Mammary epithelial cell (primary cell): ENCODE measurements at regions not wholly inside any gene's neighbourhood (a gene's known extent, or its start where the extent isn't known, plus 50 kb on each side); places are given as distances from the start of the nearest gene placed in this dataset.

ENCODE experiments used
- EZH2 ChIP-seq: IDR thresholded peaks from 2 replicates; pipeline ENCODE4 v1.6.1; 2012; ENCODE audit warnings: low read length, inconsistent platforms, borderline replicate concordance
- TF ChIP-seq, protein P1 (sequence below), 2 donors: IDR thresholded peaks in 1 of 2; conservative IDR thresholded peaks in 1 of 2; 2 replicates each; pipeline ENCODE4 v1.5.1; 2011 to 2012; ENCODE audit warnings: inconsistent platforms in 2 of 2, low read length in 2 of 2, mild to moderate bottlenecking in 2 of 2, control low read depth in 1 of 2, low read depth in 1 of 2; ENCODE audit not compliant: insufficient read depth in 1 of 2; ENCODE audit errors: extremely low read depth in 1 of 2

DNA sequence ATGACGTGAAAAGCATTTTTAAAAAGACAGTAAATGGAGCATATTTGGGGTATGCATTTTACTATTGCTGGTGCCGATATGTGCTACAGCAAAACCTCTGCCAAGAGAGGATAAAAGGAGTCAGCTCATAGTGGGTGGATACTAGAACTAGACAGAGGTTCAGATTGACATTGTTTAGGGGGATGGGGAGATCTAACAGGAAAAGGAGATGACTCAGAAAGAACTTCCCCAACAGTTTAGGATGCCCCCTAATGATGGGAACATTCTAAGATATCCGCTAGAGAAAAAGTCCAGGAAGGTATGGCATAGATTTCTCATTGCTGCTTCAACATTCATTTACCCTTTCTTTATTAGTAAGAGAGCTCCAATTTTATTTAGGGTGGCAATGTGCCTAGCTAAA lies 110.5 kb upstream of the CLEC14A start:
- TF ChIP-seq, protein P1, sequence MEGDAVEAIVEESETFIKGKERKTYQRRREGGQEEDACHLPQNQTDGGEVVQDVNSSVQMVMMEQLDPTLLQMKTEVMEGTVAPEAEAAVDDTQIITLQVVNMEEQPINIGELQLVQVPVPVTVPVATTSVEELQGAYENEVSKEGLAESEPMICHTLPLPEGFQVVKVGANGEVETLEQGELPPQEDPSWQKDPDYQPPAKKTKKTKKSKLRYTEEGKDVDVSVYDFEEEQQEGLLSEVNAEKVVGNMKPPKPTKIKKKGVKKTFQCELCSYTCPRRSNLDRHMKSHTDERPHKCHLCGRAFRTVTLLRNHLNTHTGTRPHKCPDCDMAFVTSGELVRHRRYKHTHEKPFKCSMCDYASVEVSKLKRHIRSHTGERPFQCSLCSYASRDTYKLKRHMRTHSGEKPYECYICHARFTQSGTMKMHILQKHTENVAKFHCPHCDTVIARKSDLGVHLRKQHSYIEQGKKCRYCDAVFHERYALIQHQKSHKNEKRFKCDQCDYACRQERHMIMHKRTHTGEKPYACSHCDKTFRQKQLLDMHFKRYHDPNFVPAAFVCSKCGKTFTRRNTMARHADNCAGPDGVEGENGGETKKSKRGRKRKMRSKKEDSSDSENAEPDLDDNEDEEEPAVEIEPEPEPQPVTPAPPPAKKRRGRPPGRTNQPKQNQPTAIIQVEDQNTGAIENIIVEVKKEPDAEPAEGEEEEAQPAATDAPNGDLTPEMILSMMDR (conservative IDR thresholded peaks at IDR 0.05 in 1 of 2, IDR thresholded peaks at IDR 0.05 in 1 of 2; ENCODE audit: extremely low read depth in 1 of 2, insufficient read depth in 1 of 2, low read depth in 1 of 2, low read length in 2 of 2): no peak
- TF ChIP-seq EZH2: no peak
